GM12892 (cell line): ENCODE measurements at regions not wholly inside any gene's neighbourhood (a gene's known extent, or its start where the extent isn't known, plus 50 kb on each side); places are given as distances from the start of the nearest gene placed in this dataset.

Source experiments
- POLR2A ChIP-seq: IDR thresholded peaks from 2 replicates; pipeline ENCODE4 v1.6.1; 2011; ENCODE audit warnings: low read depth, low read length, control low read depth
- POLR2AphosphoS5 ChIP-seq: IDR thresholded peaks from 2 replicates; pipeline ENCODE4 v1.6.1; 2011; ENCODE audit warnings: low read depth, low read length, control low read depth

DNA sequence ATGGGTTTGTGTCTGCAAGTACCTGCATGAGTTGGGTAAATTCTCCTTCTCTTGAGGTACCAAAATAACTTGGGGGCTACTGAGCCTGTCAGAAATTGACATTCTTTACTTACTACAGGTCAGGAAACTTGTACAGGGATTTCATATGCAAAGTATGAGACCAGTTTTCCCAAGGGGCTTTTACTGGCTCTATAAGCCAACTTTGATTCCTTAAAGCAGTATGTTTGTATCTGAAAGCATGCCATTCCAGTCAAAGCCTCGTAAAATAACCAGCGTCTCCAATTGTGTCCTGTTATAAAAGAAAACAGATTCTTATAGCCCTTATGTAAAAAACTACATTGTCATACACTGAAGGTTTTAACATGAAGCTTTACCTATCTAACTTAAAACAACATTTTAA, 90.2 kb downstream of the ZNF467 start:
- TF ChIP-seq POLR2A, result no peak
- no peak for TF ChIP-seq POLR2AphosphoS5
